ENCODE measurements at regions not wholly inside any gene's neighbourhood (a gene's known extent, or its start where the extent isn't known, plus 50 kb on each side); places are given as distances from the start of the nearest gene placed in this dataset.

GRCh38 chr1:238787471-238787870 lies 598.9 kb upstream of the CHRM3 start:
- H4K91ac ChIP-seq (ENCODE audit: insufficient read length, low read depth, low read length) = no peak overlapping the region
- H4K8ac ChIP-seq (replicated peaks; ENCODE audit: insufficient read length, low read depth, low read length) = no peak overlapping the region
- H3K79me2 ChIP-seq (ENCODE audit: insufficient read depth, low read length) = no peaks in the 10 kb centered on the region
- H2BK15ac ChIP-seq (ENCODE audit: low read depth, low read length) = no peak overlapping the region
- no peak overlapping the region for H2BK120ac ChIP-seq (ENCODE audit: low read depth, low read length, poor library complexity, severe bottlenecking)
- H3K14ac ChIP-seq (ENCODE audit: insufficient read depth, low read length) = no peak overlapping the region
- no peaks in the 10 kb centered on the region for H3K27me3 ChIP-seq (ENCODE audit: insufficient read depth, low read length)
- DNase-seq = no peak
- H3K27ac ChIP-seq (ENCODE audit: insufficient read length, low read depth, low read length) = no peak overlapping the region
- Mint-ChIP-seq H3K9me3 (no peaks in the 10 kb centered on the region), H3K27ac (no peak overlapping the region; a peak in 1 of 7 replicates), H3K27me3 (ENCODE audit: low read depth) (no peaks in the 10 kb centered on the region), H3K36me3 (ENCODE audit: insufficient read depth in 1 of 3, low read depth in 3 of 3) (no peaks in the 10 kb centered on the region), H3K4me3 (no peak overlapping the region), H3K4me1 (no peaks in the 10 kb centered on the region)
- no peak overlapping the region for H3K4ac ChIP-seq (ENCODE audit: low read depth, low read length)
- no peak overlapping the region for H2BK20ac ChIP-seq (ENCODE audit: low read depth, low read length, poor library complexity, severe bottlenecking)
- H3K56ac ChIP-seq (ENCODE audit: insufficient read length, low read depth, low read length) = no peak overlapping the region
- H4K5ac ChIP-seq (ENCODE audit: insufficient read length, low read depth, low read length) = no peak overlapping the region
- H3K79me1 ChIP-seq (ENCODE audit: insufficient read depth, low read depth, low read length, poor library complexity, severe bottlenecking) = no peaks in the 10 kb centered on the region
- no peaks in the 10 kb centered on the region for H4K20me1 ChIP-seq (ENCODE audit: control insufficient read depth, insufficient read depth, insufficient read length)
- H3K4me2 ChIP-seq (ENCODE audit: insufficient read depth, insufficient read length, low read length) = no peak overlapping the region
- TF ChIP-seq, protein P1, sequence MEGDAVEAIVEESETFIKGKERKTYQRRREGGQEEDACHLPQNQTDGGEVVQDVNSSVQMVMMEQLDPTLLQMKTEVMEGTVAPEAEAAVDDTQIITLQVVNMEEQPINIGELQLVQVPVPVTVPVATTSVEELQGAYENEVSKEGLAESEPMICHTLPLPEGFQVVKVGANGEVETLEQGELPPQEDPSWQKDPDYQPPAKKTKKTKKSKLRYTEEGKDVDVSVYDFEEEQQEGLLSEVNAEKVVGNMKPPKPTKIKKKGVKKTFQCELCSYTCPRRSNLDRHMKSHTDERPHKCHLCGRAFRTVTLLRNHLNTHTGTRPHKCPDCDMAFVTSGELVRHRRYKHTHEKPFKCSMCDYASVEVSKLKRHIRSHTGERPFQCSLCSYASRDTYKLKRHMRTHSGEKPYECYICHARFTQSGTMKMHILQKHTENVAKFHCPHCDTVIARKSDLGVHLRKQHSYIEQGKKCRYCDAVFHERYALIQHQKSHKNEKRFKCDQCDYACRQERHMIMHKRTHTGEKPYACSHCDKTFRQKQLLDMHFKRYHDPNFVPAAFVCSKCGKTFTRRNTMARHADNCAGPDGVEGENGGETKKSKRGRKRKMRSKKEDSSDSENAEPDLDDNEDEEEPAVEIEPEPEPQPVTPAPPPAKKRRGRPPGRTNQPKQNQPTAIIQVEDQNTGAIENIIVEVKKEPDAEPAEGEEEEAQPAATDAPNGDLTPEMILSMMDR (conservative IDR thresholded peaks at IDR 0.05) = no peak
- H3K4me1 ChIP-seq (ENCODE audit: insufficient read depth, low read length) = no peaks in the 10 kb centered on the region
- no peaks in the 10 kb centered on the region for H3K9me3 ChIP-seq (ENCODE audit: control insufficient read depth, low read depth, low read length)
- H2AK5ac ChIP-seq (ENCODE audit: insufficient read length, low read length) = no peak overlapping the region
- no peak overlapping the region for H3T11ph ChIP-seq (ENCODE audit: low read length)
- H3K23ac ChIP-seq (ENCODE audit: insufficient read length, low read depth, low read length) = no peak overlapping the region
- H2AFZ ChIP-seq (ENCODE audit: low read length) = no peak overlapping the region
- H2BK5ac ChIP-seq (ENCODE audit: insufficient read length, low read length) = no peak overlapping the region
- WGBS (ENCODE audit: extremely low coverage, insufficient read length, low lambda C conversion rate) = no CpG with 5 or more reads among the region's 5 CpGs
- H3K9ac ChIP-seq (ENCODE audit: extremely low read depth, insufficient read length, low read length) = no peak overlapping the region
- H3K23me2 ChIP-seq (ENCODE audit: insufficient read length, low read depth, low read length, poor library complexity, severe bottlenecking) = no peaks in the 10 kb centered on the region
- H2BK12ac ChIP-seq (ENCODE audit: insufficient read length, low read depth, low read length) = no peak overlapping the region
- H3K18ac ChIP-seq (ENCODE audit: insufficient read length, low read depth, low read length) = no peak overlapping the region
